Ramos (cell line): ENCODE measurements at regions not wholly inside any gene's neighbourhood (a gene's known extent, or its start where the extent isn't known, plus 50 kb on each side); places are given as distances from the start of the nearest gene placed in this dataset.

Experiments
- in situ Hi-C: fragments of 300-500 bp; cut with MboI; formaldehyde crosslinking; loops from one replicate; pipeline ENCODE4 v1.14.3; 2022; ENCODE audit warnings: low sequenced_read_pairs; ENCODE audit not compliant: unreplicated experiment

- in situ Hi-C loops = no loop called here
These were observed 469.4 kb downstream of the RASEF start for GRCh38 chr9:82593501-82593900.

- in situ Hi-C loops = no loop called here
These were observed 465.4 kb downstream of the RASEF start for GRCh38 chr9:82597241-82598203.

GRCh38 chr9:82598241-82599039, 464.5 kb downstream of the RASEF start:
- in situ Hi-C loops = no loop called here

GRCh38 chr9:82599336-82599949, 463.5 kb downstream of the RASEF start:
- in situ Hi-C loops = no loop called here

- in situ Hi-C loops = no loop called here
These were observed 462.2 kb downstream of the RASEF start for GRCh38 chr9:82600536-82601292.

GRCh38 chr9:82601293-82601771, 461.6 kb downstream of the RASEF start:
- in situ Hi-C loops = no loop called here

- in situ Hi-C loops = no loop called here
These were observed 457.8 kb downstream of the RASEF start for GRCh38 chr9:82604947-82605656.

GRCh38 chr9:82605657-82606031, 457.3 kb downstream of the RASEF start:
- in situ Hi-C loops = no loop called here

GRCh38 chr9:82606071-82606470, 456.9 kb downstream of the RASEF start:
- in situ Hi-C loops = no loop called here

GRCh38 chr9:82606492-82607382, 456.2 kb downstream of the RASEF start:
- in situ Hi-C loops = no loop called here

- in situ Hi-C loops = no loop called here
These were observed 454.5 kb downstream of the RASEF start for GRCh38 chr9:82608487-82608886.

- in situ Hi-C loops = no loop called here
These were observed 450.0 kb downstream of the RASEF start for GRCh38 chr9:82612942-82613341.

- in situ Hi-C loops = no loop called here
These were observed 449.4 kb downstream of the RASEF start for GRCh38 chr9:82613498-82613897.

GRCh38 chr9:82616545-82616944, 446.4 kb downstream of the RASEF start:
- in situ Hi-C loops = no loop called here

- in situ Hi-C loops = no loop called here
These were observed 441.5 kb downstream of the RASEF start for GRCh38 chr9:82621447-82621846.

GRCh38 chr9:82637368-82637767, 425.6 kb downstream of the RASEF start:
- in situ Hi-C loops = no loop called here

GRCh38 chr9:82645600-82645999, 417.3 kb downstream of the RASEF start:
- in situ Hi-C loops = no loop called here

- in situ Hi-C loops = no loop called here
These were observed 412.6 kb downstream of the RASEF start for GRCh38 chr9:82650368-82650767.
